ENCODE measurements at regions not wholly inside any gene's neighbourhood (a gene's known extent, or its start where the extent isn't known, plus 50 kb on each side); places are given as distances from the start of the nearest gene placed in this dataset.
"Not testable (repeated sequence)": the region's sequence is repeated elsewhere in the genome, so short reads cannot be mapped to it uniquely, and the experiment has no call there.

- Histone ChIP-seq H3K9me3 (peaks cover 0 to 4% (median 0%) of the 10 kb centered on the region in 4 donors), H3K36me3 (no peaks in the 10 kb centered on the region), H3K4me1 (peaks cover 4 to 13% (median 13%) of the 10 kb centered on the region in 4 donors), H3K4me3 (peak overlapping the region; percentile 52 to 63 (median 54)), H3K27ac (replicated peaks in 1 of 4) (no peak overlapping the region), H3K27me3 (peaks cover 0 to 10% (median 0%) of the 10 kb centered on the region in 4 donors)
- DNase-seq (ENCODE audit: extremely low spot score): no peak
- 81% methylated on average over 8 of the region's 8 CpGs for WGBS
- no peak for TF ChIP-seq EP300 (IDR thresholded peaks at IDR 0.05)
- TF ChIP-seq POLR2AphosphoS5 (IDR thresholded peaks at IDR 0.05): no peak
- TF ChIP-seq CTCF (IDR thresholded peaks at IDR 0.05): no peak
- no peak for TF ChIP-seq POLR2A (IDR thresholded peaks at IDR 0.05; ENCODE audit: low read depth)
- intact Hi-C loops (cut with DNase I): loop anchor here (5.0 kb wide), 1 partner anchor 62 kb away; the partner anchor contains the start of gene MCUR1
Measured at GRCh38 chr6:13874191-13874549, 50.6 kb upstream of the RNF182 start.

DNA sequence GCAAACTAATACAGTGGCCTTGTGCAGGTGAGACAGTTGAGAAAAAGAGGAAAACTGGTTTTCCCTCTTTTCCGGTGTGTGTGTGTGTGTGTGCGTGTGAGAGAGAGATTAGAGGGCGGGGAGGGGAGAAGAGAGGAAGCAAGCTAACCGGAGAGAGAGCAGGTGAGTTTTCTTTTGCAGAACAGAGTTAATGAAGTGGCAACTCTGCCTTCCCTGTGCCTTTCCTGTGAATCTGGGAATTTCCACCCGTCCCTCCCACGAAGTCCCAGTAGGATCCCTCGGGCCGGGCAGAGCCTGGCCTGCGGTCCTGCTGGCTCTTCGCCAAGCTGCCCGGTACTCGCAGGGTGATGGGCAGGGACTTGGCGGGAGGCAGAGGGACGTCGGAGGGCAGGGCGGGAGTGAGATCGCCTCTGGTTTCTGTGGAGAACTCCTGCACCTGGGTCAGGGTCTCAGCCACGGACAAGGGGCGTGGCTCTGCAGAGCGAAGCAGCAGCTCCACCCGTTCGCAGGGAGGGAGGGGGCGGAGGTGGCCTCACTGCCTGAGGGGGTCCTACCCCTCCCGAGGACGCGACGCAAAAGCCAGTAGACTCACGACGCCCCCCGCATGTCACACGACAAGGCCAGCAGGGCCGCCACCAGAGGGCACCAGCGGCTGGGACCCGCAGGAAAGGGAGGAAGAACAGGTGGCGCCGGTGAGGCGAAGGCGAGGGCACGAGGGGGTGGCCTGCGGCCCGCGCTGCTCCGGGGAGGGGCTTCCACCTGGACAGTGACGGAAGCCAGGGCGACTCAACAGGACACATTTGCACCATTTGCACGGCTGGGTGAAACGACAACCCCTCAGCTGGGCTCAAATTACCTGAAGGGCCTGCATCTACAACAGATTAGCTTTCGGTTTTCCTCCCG is 51.2 kb upstream of the RNF182 start:
- H3K27me3 ChIP-seq: peaks cover 0 to 4% (median 0%) of the 10 kb centered on the region in 4 donors
- no peak overlapping the region for H3K27ac ChIP-seq (replicated peaks in 1 of 4)
- H3K36me3 ChIP-seq: no peaks in the 10 kb centered on the region
- DNase-seq (ENCODE audit: extremely low spot score): no peak
- 9% methylated on average over 39 of the region's 49 CpGs for WGBS
- H3K9me3 ChIP-seq: peaks cover 0 to 3% (median 0%) of the 10 kb centered on the region in 4 donors
- intact Hi-C loops (cut with DNase I): loop anchor here (5.0 kb wide), 1 partner anchor 61 kb away; the partner anchor contains the start of gene MCUR1
- H3K4me3 ChIP-seq: peak overlapping the region; percentile 52 to 63 (median 54)
- TF ChIP-seq CTCF (IDR thresholded peaks at IDR 0.05) (peak; percentile 43 to 72 (median 50)), POLR2AphosphoS5 (IDR thresholded peaks at IDR 0.05) (no peak), POLR2A (IDR thresholded peaks at IDR 0.05; ENCODE audit: low read depth) (no peak), EP300 (IDR thresholded peaks at IDR 0.05) (no peak)
- H3K4me1 ChIP-seq: peaks cover 4 to 13% (median 13%) of the 10 kb centered on the region in 4 donors

DNA sequence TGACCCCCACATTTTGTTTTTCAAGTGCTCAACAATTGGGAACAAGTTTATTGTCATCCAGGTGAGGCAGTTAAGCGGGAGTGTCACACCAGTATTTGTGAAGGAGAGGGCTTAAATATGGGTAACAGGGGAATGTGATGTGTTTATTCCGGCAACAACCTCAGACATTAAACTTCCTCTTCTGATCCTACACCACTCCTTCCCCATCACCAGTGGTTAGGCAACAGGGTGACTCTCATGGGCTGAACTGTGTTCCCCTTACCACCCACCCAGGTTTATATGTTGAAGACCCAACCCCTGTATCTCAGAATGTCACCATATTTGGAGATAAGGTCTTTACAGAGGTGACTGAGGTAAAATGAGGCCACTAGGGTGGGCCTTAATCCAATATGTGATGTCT is 52.1 kb upstream of the RNF182 start:
- H3K27ac ChIP-seq (replicated peaks in 1 of 4): no peak overlapping the region
- peaks cover 0 to 8% (median 0%) of the 10 kb centered on the region in 4 donors for H3K27me3 ChIP-seq
- TF ChIP-seq CTCF (IDR thresholded peaks at IDR 0.05) (no peak), POLR2A (IDR thresholded peaks at IDR 0.05; ENCODE audit: low read depth) (no peak), EP300 (IDR thresholded peaks at IDR 0.05) (no peak), POLR2AphosphoS5 (IDR thresholded peaks at IDR 0.05) (no peak)
- WGBS: 88% methylated on average over 2 of the region's 2 CpGs
- H3K9me3 ChIP-seq: no peaks in the 10 kb centered on the region
- H3K4me1 ChIP-seq: peaks cover 4 to 13% (median 13%) of the 10 kb centered on the region in 4 donors
- H3K36me3 ChIP-seq: no peaks in the 10 kb centered on the region
- no peak overlapping the region for H3K4me3 ChIP-seq
- DNase-seq (ENCODE audit: extremely low spot score): no peak
- intact Hi-C loops (cut with DNase I): loop anchor here (5.0 kb wide), 1 partner anchor 60 kb away; the partner anchor contains the start of gene MCUR1

DNA sequence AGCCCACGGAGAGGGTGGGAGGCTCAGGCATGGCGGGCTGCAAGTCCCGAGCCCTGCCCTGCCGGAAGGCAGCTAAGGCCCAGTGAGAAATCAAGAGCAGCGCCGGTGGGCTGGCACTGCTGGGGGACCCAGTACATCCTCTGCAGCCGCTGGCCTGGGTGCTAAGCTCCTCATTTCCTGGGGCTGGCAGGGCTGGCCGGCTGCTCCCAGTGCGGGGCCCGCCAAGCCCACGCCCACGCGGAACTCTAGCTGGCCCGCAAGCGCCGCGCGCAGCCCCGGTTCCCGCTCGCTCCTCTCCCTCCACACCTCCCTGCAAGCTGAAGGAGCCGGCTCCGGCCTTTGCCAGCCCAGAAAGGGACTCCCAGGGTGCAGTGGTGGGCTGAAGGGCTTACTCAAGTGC is 52.7 kb upstream of the RNF182 start:
- H3K4me3 ChIP-seq; DNase-seq (ENCODE audit: extremely low spot score); H3K36me3 ChIP-seq; H3K27me3 ChIP-seq; H3K9me3 ChIP-seq; H3K27ac ChIP-seq (replicated peaks in 1 of 4): not testable (repeated sequence)
- 94% methylated on average over 17 of the region's 23 CpGs for WGBS
- peaks cover 4 to 13% (median 13%) of the 10 kb centered on the region in 4 donors for H3K4me1 ChIP-seq
- intact Hi-C loops (cut with DNase I): loop anchor here (5.0 kb wide), 1 partner anchor 60 kb away; the partner anchor contains the start of gene MCUR1

- intact Hi-C loops (cut with DNase I): loop anchor here (5.0 kb wide), 1 partner anchor 58 kb away; the partner anchor contains the start of gene MCUR1
- H3K9me3 ChIP-seq: no peaks in the 10 kb centered on the region
- TF ChIP-seq POLR2A (IDR thresholded peaks at IDR 0.05; ENCODE audit: low read depth): no peak
- TF ChIP-seq POLR2AphosphoS5 (IDR thresholded peaks at IDR 0.05): no peak
- no peak for TF ChIP-seq EP300 (IDR thresholded peaks at IDR 0.05)
- no peak for TF ChIP-seq CTCF (IDR thresholded peaks at IDR 0.05)
- H3K27ac ChIP-seq (replicated peaks in 1 of 4): no peak overlapping the region
- H3K36me3 ChIP-seq: no peaks in the 10 kb centered on the region
- DNase-seq (ENCODE audit: extremely low spot score): no peak
- 56% methylated on average over 4 of the region's 4 CpGs for WGBS
- peaks cover 4 to 13% (median 13%) of the 10 kb centered on the region in 4 donors for H3K4me1 ChIP-seq
- H3K4me3 ChIP-seq: no peak overlapping the region
- H3K27me3 ChIP-seq: peaks cover 0 to 8% (median 0%) of the 10 kb centered on the region in 4 donors
Measured at GRCh38 chr6:13870214-13870830, 54.4 kb upstream of the RNF182 start.
